ENCODE measurements at regions not wholly inside any gene's neighbourhood (a gene's known extent, or its start where the extent isn't known, plus 50 kb on each side); places are given as distances from the start of the nearest gene placed in this dataset.

DNA sequence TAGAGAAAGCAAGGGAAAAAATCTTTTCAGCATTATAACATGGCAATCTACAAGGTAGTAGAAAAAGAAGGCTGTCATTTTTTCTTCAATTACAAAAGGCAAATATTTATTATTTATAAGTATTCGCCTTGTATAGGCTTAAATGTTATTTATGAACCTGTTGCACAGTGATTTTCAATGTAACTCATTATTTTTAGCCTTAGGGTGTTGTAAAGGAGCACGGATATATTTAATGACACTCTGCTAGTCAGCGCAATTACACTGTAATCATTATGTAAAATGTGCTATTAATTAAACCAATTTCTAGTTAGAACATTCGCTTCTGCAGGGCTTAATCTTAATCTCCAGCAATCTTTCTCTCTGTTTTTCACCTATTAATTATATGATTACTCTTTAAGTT is 145.0 kb downstream of the ATG4C start:
- TF ChIP-seq CTCF (conservative IDR thresholded peaks at IDR 0.05) (no peak), EZH2 (IDR thresholded peaks at IDR 0.05; ENCODE audit: low read depth) (no peak)
